Panc1 (cell line): ENCODE measurements at regions not wholly inside any gene's neighbourhood (a gene's known extent, or its start where the extent isn't known, plus 50 kb on each side); places are given as distances from the start of the nearest gene placed in this dataset.
"Not testable (repeated sequence)": the region's sequence is repeated elsewhere in the genome, so short reads cannot be mapped to it uniquely, and the experiment has no call there.

Experiments
- POLR2AphosphoS5 ChIP-seq: IDR thresholded peaks from 2 replicates; pipeline ENCODE4 v1.6.1; 2012; ENCODE audit warnings: mild to moderate bottlenecking, low read depth, low read length, moderate library complexity
- SIN3A ChIP-seq: IDR thresholded peaks from 2 replicates; pipeline ENCODE4 v1.6.1; 2012; ENCODE audit warnings: low read depth, mild to moderate bottlenecking, low read length, moderate library complexity, borderline replicate concordance; ENCODE audit not compliant: insufficient read depth
- TCF7L2 ChIP-seq: IDR thresholded peaks from 2 replicates; pipeline ENCODE4 v1.6.1; 2011; ENCODE audit warnings: mild to moderate bottlenecking, low read depth, low read length, inconsistent platforms
- TF ChIP-seq, protein P1 (sequence below): fragments of 450-650 bp; IDR thresholded peaks from 2 replicates; pipeline ENCODE4 v1.5.1; 2017; ENCODE audit warnings: mild to moderate bottlenecking
- TF ChIP-seq, protein P2 (sequence below), 2 experiments: IDR thresholded peaks; 2 replicates each; pipeline ENCODE4 v1.6.1; 2011 to 2012; ENCODE audit warnings: low read depth in 2 of 2, control low read depth in 1 of 2, low read length in 1 of 2, mild to moderate bottlenecking in 1 of 2, moderate library complexity in 1 of 2; ENCODE audit not compliant: insufficient read depth in 1 of 2

DNA sequence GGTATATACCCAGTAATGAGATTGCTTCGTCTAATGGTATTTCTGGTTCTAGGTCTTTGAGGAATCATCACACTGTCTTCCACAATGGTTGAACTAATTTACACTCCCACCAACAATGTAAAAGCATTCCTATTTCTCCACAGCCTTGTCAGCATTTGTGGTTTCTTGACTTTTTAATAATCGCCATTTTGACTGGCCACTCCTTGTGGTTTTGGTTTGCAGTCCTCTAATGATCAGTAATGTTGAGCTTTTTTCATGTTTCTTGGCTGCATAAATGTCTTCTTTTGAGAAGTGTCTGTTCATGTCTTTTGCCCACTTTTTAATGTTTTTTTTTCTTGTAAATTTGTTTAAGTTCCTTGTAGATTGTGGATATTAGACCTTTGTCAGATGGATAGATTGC lies 70.9 kb upstream of the SLIT3 start:
- TF ChIP-seq, protein P1, sequence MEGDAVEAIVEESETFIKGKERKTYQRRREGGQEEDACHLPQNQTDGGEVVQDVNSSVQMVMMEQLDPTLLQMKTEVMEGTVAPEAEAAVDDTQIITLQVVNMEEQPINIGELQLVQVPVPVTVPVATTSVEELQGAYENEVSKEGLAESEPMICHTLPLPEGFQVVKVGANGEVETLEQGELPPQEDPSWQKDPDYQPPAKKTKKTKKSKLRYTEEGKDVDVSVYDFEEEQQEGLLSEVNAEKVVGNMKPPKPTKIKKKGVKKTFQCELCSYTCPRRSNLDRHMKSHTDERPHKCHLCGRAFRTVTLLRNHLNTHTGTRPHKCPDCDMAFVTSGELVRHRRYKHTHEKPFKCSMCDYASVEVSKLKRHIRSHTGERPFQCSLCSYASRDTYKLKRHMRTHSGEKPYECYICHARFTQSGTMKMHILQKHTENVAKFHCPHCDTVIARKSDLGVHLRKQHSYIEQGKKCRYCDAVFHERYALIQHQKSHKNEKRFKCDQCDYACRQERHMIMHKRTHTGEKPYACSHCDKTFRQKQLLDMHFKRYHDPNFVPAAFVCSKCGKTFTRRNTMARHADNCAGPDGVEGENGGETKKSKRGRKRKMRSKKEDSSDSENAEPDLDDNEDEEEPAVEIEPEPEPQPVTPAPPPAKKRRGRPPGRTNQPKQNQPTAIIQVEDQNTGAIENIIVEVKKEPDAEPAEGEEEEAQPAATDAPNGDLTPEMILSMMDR, result not testable (repeated sequence)
- not testable (repeated sequence) for TF ChIP-seq POLR2AphosphoS5, SIN3A, TCF7L2
- TF ChIP-seq, protein P2, sequence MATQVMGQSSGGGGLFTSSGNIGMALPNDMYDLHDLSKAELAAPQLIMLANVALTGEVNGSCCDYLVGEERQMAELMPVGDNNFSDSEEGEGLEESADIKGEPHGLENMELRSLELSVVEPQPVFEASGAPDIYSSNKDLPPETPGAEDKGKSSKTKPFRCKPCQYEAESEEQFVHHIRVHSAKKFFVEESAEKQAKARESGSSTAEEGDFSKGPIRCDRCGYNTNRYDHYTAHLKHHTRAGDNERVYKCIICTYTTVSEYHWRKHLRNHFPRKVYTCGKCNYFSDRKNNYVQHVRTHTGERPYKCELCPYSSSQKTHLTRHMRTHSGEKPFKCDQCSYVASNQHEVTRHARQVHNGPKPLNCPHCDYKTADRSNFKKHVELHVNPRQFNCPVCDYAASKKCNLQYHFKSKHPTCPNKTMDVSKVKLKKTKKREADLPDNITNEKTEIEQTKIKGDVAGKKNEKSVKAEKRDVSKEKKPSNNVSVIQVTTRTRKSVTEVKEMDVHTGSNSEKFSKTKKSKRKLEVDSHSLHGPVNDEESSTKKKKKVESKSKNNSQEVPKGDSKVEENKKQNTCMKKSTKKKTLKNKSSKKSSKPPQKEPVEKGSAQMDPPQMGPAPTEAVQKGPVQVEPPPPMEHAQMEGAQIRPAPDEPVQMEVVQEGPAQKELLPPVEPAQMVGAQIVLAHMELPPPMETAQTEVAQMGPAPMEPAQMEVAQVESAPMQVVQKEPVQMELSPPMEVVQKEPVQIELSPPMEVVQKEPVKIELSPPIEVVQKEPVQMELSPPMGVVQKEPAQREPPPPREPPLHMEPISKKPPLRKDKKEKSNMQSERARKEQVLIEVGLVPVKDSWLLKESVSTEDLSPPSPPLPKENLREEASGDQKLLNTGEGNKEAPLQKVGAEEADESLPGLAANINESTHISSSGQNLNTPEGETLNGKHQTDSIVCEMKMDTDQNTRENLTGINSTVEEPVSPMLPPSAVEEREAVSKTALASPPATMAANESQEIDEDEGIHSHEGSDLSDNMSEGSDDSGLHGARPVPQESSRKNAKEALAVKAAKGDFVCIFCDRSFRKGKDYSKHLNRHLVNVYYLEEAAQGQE (IDR thresholded peaks at IDR 0.05; ENCODE audit: insufficient read depth in 1 of 2, low read depth in 2 of 2, low read length in 1 of 2), result not testable (repeated sequence)
